HUDEP-2 (cell line): ENCODE measurements at regions not wholly inside any gene's neighbourhood (a gene's known extent, or its start where the extent isn't known, plus 50 kb on each side); places are given as distances from the start of the nearest gene placed in this dataset.
"Not testable (repeated sequence)": the region's sequence is repeated elsewhere in the genome, so short reads cannot be mapped to it uniquely, and the experiment has no call there.

Source experiments
- DNase-seq, 76 experiments: peaks; one replicate each; lab custom pipeline; 2025; ENCODE audit not compliant: unreplicated experiment in 76 of 76; lab: John Stamatoyannopoulos, UW

DNA sequence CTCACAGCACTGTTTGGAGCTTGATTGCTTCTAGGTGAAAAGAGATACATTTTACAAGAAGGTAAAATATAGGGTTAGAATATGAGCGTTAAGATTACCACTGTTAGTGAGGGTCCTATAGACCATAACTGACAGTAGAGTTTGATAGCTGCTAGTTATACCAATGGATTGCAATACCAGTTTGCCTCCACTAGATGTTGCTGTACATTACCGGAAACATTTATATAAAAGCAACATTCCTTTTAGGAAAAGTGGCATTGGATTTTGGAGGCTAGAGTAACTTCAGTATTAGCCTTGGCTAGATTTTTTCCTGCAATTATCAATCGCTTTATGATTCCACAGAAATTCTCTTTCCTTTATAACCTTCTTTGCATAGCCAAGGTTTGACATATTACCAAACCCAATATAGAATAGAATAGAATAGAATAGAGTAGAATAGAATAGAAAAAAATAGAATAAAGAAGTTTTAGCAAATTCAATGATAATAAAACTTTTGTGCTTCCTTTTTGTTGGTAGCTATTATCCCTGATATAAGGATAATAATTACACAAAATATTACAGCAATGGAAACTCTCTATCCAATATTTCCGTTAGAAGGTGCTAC, 1093.6 kb upstream of the ALCAM start:
- DNase-seq = peak in 1 of 76 experiments; percentile 0

DNA sequence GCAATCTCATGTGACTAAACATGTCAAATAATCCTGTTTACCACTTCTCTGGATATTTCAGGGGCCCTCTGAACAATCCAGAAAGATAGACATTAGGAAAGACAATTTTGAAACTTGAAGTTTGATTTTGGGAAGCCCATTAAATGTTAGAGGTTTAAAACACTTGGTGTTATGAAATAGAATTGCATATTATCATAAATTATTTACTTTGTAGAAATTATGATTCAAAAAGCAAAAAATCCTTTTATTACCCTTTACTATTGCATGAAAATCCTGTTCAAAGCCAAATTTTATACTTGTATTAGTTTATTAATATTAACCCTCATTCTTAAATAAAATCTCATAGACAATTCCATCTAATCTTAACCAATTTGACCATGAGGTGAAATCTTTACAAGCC, 1091.5 kb upstream of the ALCAM start:
- no peak for DNase-seq

DNA sequence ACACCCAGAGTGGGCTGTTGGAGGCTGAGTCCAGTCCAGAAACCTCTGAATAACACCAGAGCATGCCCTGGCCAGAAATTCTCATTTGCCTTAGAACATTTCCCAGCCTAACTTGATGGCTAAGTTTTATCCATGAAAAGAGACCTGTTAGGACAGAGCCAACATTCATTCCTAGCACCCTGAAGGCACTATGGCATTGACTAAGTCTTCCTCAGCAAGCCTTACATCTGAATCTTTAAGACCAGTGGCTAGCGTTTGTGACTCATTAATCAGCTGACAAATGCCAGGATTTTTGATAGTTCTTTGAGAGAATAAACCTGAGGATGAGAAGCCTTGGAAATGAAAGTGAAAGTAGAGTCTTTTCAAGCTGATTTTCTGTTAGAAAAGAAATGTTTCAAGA, 1087.1 kb upstream of the ALCAM start:
- DNase-seq = no peak

- DNase-seq = no peak
Observed at GRCh38 chr3:104281713-104282112, 1085.0 kb upstream of the ALCAM start.

- DNase-seq = no peak
Observed at GRCh38 chr3:104286645-104287044, 1080.1 kb upstream of the ALCAM start.

GRCh38 chr3:104291437-104291851, 1075.3 kb upstream of the ALCAM start:
- DNase-seq = no peak

GRCh38 chr3:104291878-104292277, 1074.8 kb upstream of the ALCAM start:
- DNase-seq = no peak

- no peak for DNase-seq
Observed at GRCh38 chr3:104297617-104298016, 1069.1 kb upstream of the ALCAM start.

- DNase-seq = no peak
Observed at GRCh38 chr3:104298662-104299061, 1068.0 kb upstream of the ALCAM start.

- no peak for DNase-seq
Observed at GRCh38 chr3:104316118-104316517, 1050.6 kb upstream of the ALCAM start.

- no peak for DNase-seq
Observed at GRCh38 chr3:104323226-104323625, 1043.5 kb upstream of the ALCAM start.

- no peak for DNase-seq
Observed at GRCh38 chr3:104347291-104347690, 1019.4 kb upstream of the ALCAM start.

- DNase-seq = no peak
Observed at GRCh38 chr3:104349836-104350235, 1016.9 kb upstream of the ALCAM start.

GRCh38 chr3:104353951-104354350, 1012.8 kb upstream of the ALCAM start:
- DNase-seq = no peak

- no peak for DNase-seq
Observed at GRCh38 chr3:104359546-104359945, 1007.2 kb upstream of the ALCAM start.

DNA sequence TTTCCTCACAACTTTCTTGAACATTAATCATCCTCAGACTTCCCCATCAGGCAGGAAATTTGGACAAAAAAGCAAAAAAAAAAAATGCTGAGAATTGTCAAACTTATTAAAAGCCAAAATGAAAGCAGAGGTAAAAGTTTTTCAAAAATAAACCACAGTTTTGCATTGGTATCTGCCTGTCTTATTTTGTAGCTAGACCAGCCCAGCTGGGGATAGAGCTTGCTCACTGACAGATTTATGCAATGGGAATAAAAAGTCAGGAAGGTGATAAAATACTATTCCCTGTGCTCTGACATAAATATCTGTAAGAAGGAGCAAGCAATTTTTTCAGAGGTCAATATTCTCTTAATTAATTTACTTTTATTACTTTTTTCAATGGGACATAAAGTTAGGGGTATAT, 1006.7 kb upstream of the ALCAM start:
- DNase-seq = no peak

- not testable (repeated sequence) for DNase-seq
Observed at GRCh38 chr3:104361748-104362147, 1005.0 kb upstream of the ALCAM start.

DNA sequence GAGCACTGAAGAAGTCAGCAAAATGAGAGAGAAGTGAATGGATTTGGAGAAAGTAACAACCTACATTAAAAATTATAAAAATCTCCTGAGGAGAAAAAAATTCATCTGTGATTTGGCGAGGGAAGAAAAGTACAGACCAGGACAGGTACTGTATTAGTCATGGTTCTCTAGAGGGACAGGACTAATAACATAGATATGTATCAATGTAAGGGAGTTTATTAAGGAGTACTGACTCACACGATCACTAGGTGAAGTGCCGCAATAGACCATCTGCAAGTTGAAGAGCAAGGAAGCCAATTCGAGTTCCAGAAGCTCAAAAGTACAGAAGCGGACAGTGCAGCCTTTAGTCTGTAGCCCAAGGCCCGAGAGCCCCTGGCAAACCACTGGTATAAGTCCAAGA, 1004.4 kb upstream of the ALCAM start:
- DNase-seq = no peak

GRCh38 chr3:104367000-104367399, 999.7 kb upstream of the ALCAM start:
- no peak for DNase-seq

GRCh38 chr3:104368760-104369159, 997.9 kb upstream of the ALCAM start:
- no peak for DNase-seq

GRCh38 chr3:104385421-104385820, 981.3 kb upstream of the ALCAM start:
- DNase-seq = peak in 2 of 76 experiments; percentile 6 to 9

DNA sequence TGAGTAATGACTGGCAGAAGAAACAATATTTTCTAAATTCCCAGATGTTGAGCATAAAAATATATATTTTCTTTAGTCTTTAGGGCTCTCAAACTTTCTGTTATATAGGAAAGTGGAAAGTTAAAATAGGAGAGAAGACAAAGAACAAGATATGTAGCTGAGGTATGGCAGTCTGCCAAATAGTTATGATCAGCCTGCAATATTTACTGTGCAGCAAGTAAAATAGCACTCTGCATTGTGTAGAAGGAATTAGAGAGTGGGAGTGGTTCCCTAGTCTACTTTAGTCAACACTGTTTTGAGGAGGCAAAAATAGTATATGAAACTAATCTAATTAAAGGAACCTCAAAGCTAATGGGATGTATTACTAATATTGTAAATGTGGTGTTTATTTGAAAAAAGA, 978.1 kb upstream of the ALCAM start:
- DNase-seq = peak in 3 of 76 experiments; percentile 6 to 39 (median 33)

DNA sequence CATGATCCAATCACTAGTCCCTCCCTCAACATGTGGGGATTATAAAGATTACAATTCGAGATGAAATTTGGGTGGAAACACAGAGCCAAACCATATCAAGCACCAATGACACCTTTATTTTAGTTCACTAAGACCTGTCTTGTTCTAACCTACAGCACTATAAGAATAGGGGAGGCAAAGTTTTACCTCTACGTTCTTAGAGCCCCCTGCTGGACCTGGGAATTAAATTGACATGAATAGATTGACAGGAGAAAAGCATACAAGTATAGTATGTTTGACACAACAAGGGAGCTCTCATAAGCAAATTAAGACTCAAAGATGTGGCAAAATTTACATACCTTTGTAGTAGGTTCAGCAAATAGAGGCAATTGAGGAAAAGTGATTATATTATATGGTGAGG, 974.4 kb upstream of the ALCAM start:
- DNase-seq = peak in 2 of 76 experiments; percentile 8 to 22
